PFSK-1 (cell line): ENCODE measurements at regions not wholly inside any gene's neighbourhood (a gene's known extent, or its start where the extent isn't known, plus 50 kb on each side); places are given as distances from the start of the nearest gene placed in this dataset.

Experiments used
- FOXP2 ChIP-seq: optimal IDR thresholded peaks from 2 replicates; pipeline ENCODE3; 2011; ENCODE audit warnings: borderline replicate concordance, control low read depth, inconsistent platforms; ENCODE audit not compliant: insufficient read depth; ENCODE audit errors: extremely low read length, extremely low read depth
- POLR2AphosphoS5 ChIP-seq: IDR thresholded peaks from 2 replicates; pipeline ENCODE4 v1.6.1; 2012; ENCODE audit warnings: low read depth, mild to moderate bottlenecking, control low read depth, low read length, moderate library complexity
- REST ChIP-seq, 2 experiments: IDR thresholded peaks; 2 replicates each; pipeline versions ENCODE4 v1.6.1 to v1.8.0; 2011 to 2012; ENCODE audit warnings: low read depth in 2 of 2, low read length in 2 of 2, control low read depth in 1 of 2, inconsistent platforms in 1 of 2, mild to moderate bottlenecking in 1 of 2, moderate library complexity in 1 of 2; ENCODE audit not compliant: insufficient read depth in 1 of 2
- SIN3A ChIP-seq: IDR thresholded peaks from 2 replicates; pipeline ENCODE4 v1.6.1; 2012; ENCODE audit warnings: mild to moderate bottlenecking, low read length, moderate library complexity, borderline replicate concordance; ENCODE audit not compliant: insufficient read depth
- TAF1 ChIP-seq: IDR thresholded peaks from 2 replicates; pipeline ENCODE4 v1.6.1; 2012; ENCODE audit warnings: low read length, control low read depth, borderline replicate concordance; ENCODE audit not compliant: insufficient read depth

GRCh38 chr9:16356196-16356765, 514.2 kb downstream of the BNC2 start:
- no peak for TF ChIP-seq TAF1
- TF ChIP-seq SIN3A, result no peak
- TF ChIP-seq REST (IDR thresholded peaks at IDR 0.05; ENCODE audit: insufficient read depth in 1 of 2, low read depth in 2 of 2, low read length in 2 of 2), result no peak
- no peak for TF ChIP-seq POLR2AphosphoS5
- TF ChIP-seq FOXP2, result no peak

GRCh38 chr9:16357828-16358227, 512.6 kb downstream of the BNC2 start:
- TF ChIP-seq REST (IDR thresholded peaks at IDR 0.05; ENCODE audit: insufficient read depth in 1 of 2, low read depth in 2 of 2, low read length in 2 of 2) (no peak), SIN3A (no peak), TAF1 (no peak), FOXP2 (no peak), POLR2AphosphoS5 (no peak)

GRCh38 chr9:16358751-16359150, 511.7 kb downstream of the BNC2 start:
- TF ChIP-seq POLR2AphosphoS5 (no peak), TAF1 (no peak), SIN3A (no peak), REST (IDR thresholded peaks at IDR 0.05; ENCODE audit: insufficient read depth in 1 of 2, low read depth in 2 of 2, low read length in 2 of 2) (no peak), FOXP2 (no peak)
